Prostate gland (tissue), 2 donors: ENCODE measurements at regions not wholly inside any gene's neighbourhood (a gene's known extent, or its start where the extent isn't known, plus 50 kb on each side); places are given as distances from the start of the nearest gene placed in this dataset.

Source experiments
- POLR2A ChIP-seq: fragments of 450-650 bp; IDR thresholded peaks from one replicate; pipeline ENCODE4 v1.6.1; 2016; ENCODE audit warnings: antibody characterized with exemption, mild to moderate bottlenecking
- TF ChIP-seq, protein P1 (sequence below), 4 experiments: fragments of 200-600 bp in 2 of 4; fragments of 450-650 bp in 2 of 4; sonication (generic) in 2 of 4; IDR thresholded peaks; 1 replicate in 3 of 4; 2 replicates in 1 of 4; pipeline ENCODE4 v1.5.1; 2016 to 2019; ENCODE audit warnings: antibody characterized with exemption in 4 of 4, mild to moderate bottlenecking in 2 of 4, moderate library complexity in 2 of 4

DNA sequence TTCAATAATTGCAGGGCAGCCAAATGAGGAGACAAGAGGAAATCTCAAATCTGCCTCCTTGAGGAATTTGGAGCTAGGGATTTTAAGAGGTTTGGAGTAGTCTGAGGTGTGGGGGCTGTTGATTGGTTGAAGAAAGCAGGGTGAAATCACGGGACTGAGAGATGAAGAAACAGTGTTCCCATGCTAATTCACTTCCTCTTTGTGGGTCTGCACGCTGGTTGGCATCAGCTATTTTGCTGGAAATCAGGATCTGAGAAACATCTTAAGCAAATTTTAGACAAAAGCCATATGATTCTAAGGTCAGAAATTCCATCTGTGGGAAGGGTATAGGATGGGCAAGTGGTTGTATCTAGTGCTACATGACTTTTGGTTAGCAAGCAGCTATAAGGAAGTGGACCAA is 107.1 kb upstream of the PAXBP1 start:
- TF ChIP-seq, protein P1, sequence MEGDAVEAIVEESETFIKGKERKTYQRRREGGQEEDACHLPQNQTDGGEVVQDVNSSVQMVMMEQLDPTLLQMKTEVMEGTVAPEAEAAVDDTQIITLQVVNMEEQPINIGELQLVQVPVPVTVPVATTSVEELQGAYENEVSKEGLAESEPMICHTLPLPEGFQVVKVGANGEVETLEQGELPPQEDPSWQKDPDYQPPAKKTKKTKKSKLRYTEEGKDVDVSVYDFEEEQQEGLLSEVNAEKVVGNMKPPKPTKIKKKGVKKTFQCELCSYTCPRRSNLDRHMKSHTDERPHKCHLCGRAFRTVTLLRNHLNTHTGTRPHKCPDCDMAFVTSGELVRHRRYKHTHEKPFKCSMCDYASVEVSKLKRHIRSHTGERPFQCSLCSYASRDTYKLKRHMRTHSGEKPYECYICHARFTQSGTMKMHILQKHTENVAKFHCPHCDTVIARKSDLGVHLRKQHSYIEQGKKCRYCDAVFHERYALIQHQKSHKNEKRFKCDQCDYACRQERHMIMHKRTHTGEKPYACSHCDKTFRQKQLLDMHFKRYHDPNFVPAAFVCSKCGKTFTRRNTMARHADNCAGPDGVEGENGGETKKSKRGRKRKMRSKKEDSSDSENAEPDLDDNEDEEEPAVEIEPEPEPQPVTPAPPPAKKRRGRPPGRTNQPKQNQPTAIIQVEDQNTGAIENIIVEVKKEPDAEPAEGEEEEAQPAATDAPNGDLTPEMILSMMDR (IDR thresholded peaks at IDR 0.05) = no peak
- TF ChIP-seq POLR2A = no peak
